ENCODE measurements at regions not wholly inside any gene's neighbourhood (a gene's known extent, or its start where the extent isn't known, plus 50 kb on each side); places are given as distances from the start of the nearest gene placed in this dataset.

DNA sequence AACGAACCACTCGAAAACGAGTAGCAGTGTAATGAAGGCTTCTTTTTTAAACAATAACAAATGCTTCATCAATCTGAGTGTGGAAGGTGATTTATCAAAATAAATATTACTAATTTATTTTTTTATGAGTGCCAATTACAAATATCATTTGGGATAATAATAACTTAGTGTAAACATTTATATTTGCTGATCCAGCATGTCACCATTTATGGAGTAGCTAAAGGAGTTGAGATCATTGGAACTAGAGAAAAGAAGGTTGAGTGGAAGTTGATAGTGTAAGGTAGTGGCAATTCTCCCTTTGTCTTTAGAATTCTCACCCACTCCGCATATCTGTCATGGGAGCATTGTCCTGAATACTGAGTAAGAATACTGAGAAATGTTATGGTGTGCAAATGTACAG lies 67.1 kb upstream of the KIF26B start:
- TF ChIP-seq, protein P1, sequence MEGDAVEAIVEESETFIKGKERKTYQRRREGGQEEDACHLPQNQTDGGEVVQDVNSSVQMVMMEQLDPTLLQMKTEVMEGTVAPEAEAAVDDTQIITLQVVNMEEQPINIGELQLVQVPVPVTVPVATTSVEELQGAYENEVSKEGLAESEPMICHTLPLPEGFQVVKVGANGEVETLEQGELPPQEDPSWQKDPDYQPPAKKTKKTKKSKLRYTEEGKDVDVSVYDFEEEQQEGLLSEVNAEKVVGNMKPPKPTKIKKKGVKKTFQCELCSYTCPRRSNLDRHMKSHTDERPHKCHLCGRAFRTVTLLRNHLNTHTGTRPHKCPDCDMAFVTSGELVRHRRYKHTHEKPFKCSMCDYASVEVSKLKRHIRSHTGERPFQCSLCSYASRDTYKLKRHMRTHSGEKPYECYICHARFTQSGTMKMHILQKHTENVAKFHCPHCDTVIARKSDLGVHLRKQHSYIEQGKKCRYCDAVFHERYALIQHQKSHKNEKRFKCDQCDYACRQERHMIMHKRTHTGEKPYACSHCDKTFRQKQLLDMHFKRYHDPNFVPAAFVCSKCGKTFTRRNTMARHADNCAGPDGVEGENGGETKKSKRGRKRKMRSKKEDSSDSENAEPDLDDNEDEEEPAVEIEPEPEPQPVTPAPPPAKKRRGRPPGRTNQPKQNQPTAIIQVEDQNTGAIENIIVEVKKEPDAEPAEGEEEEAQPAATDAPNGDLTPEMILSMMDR (IDR thresholded peaks at IDR 0.05): no peak
- no peak for TF ChIP-seq POLR2A (IDR thresholded peaks at IDR 0.05)

Data from tibial nerve (tissue), 3 donors.